RPMI7951 (cell line): ENCODE measurements at regions not wholly inside any gene's neighbourhood (a gene's known extent, or its start where the extent isn't known, plus 50 kb on each side); places are given as distances from the start of the nearest gene placed in this dataset.
A peak's percentile ranks its signal among the peaks of the same experiment; 100 is the strongest.
"Not testable (repeated sequence)": the region's sequence is repeated elsewhere in the genome, so short reads cannot be mapped to it uniquely, and the experiment has no call there.

Source experiments
- DNase-seq: peaks from one replicate; pipeline ENCODE4 v3.0.0-alpha.2; 2012; ENCODE audit warnings: low read depth

- no peak for DNase-seq
Observed at GRCh38 chr12:124652661-124653060, 85.2 kb upstream of the NCOR2 start.

GRCh38 chr12:124651516-124652273 is 84.3 kb upstream of the NCOR2 start:
- peak; percentile 46 for DNase-seq

- DNase-seq: no peak
Observed at GRCh38 chr12:124650912-124651311, 83.5 kb upstream of the NCOR2 start.

- no peak for DNase-seq
Observed at GRCh38 chr12:124648710-124649384, 81.4 kb upstream of the NCOR2 start.

GRCh38 chr12:124647316-124647715 is 79.9 kb upstream of the NCOR2 start:
- DNase-seq: no peak

GRCh38 chr12:124646385-124647230 is 79.2 kb upstream of the NCOR2 start:
- DNase-seq: no peak

- no peak for DNase-seq
Observed at GRCh38 chr12:124645530-124646244, 78.3 kb upstream of the NCOR2 start.

- DNase-seq: not testable (repeated sequence)
Observed at GRCh38 chr12:124643768-124644167, 76.4 kb upstream of the NCOR2 start.

GRCh38 chr12:124642105-124642504 is 74.7 kb upstream of the NCOR2 start:
- DNase-seq: no peak

GRCh38 chr12:124641591-124641990 is 74.2 kb upstream of the NCOR2 start:
- DNase-seq: no peak

- DNase-seq: peak; percentile 81
Observed at GRCh38 chr12:124640056-124640455, 72.6 kb upstream of the NCOR2 start.

- DNase-seq: no peak
Observed at GRCh38 chr12:124639122-124639806, 71.9 kb upstream of the NCOR2 start.

GRCh38 chr12:124637581-124637981 is 70.2 kb upstream of the NCOR2 start:
- no peak for DNase-seq

- no peak for DNase-seq
Observed at GRCh38 chr12:124637163-124637562, 69.8 kb upstream of the NCOR2 start.

GRCh38 chr12:124636138-124636978 is 68.9 kb upstream of the NCOR2 start:
- DNase-seq: peak; percentile 91

- no peak for DNase-seq
Observed at GRCh38 chr12:124635316-124635715, 67.9 kb upstream of the NCOR2 start.

- DNase-seq: peak; percentile 32
Observed at GRCh38 chr12:124633365-124634362, 66.3 kb upstream of the NCOR2 start.

GRCh38 chr12:124632519-124632984 is 65.1 kb upstream of the NCOR2 start:
- DNase-seq: no peak
